Sigmoid colon (tissue), 6 donors: ENCODE measurements at regions not wholly inside any gene's neighbourhood (a gene's known extent, or its start where the extent isn't known, plus 50 kb on each side); places are given as distances from the start of the nearest gene placed in this dataset.

Source experiments
- DNase-seq: peaks from one replicate; pipeline ENCODE4 v3.0.0-alpha.2; 2019
- H3K27ac ChIP-seq, 4 donors: fragments of 200-600 bp; sonication (generic); one replicate each; pipeline ENCODE4 v1.5.1; 2016 to 2019; ENCODE audit warnings: mild to moderate bottlenecking in 1 of 4
- H3K27me3 ChIP-seq, 3 donors: fragments of 200-600 bp; sonication (generic); one replicate each; pipeline ENCODE4 v1.5.1; 2019; ENCODE audit warnings: mild to moderate bottlenecking in 1 of 3
- H3K36me3 ChIP-seq, 4 donors: fragments of 200-600 bp; sonication (generic); one replicate each; pipeline ENCODE4 v1.5.1; 2016 to 2019
- H3K4me1 ChIP-seq, 4 donors: fragments of 200-600 bp; sonication (generic); one replicate each; pipeline ENCODE4 v1.5.1; 2017 to 2019
- H3K4me3 ChIP-seq, 4 donors: fragments of 200-600 bp; sonication (generic); one replicate each; pipeline ENCODE4 v1.5.1; 2017 to 2019; ENCODE audit warnings: mild to moderate bottlenecking in 2 of 4, moderate library complexity in 1 of 4
- H3K9me3 ChIP-seq, 4 donors: fragments of 200-600 bp in 3 of 4; sonication (generic) in 3 of 4; one replicate each; pipeline versions ENCODE4 v1.5.1 to v1.6.1; 2013 to 2019
- EP300 ChIP-seq, 4 donors: sonication (generic); formaldehyde crosslinking; IDR thresholded peaks; one replicate each; pipeline ENCODE4 v1.6.1; 2017; ENCODE audit warnings: antibody characterized with exemption in 4 of 4
- POLR2A ChIP-seq, 2 donors: fragments of 450-650 bp; IDR thresholded peaks; one replicate each; pipeline ENCODE4 v1.6.1; 2016; ENCODE audit warnings: antibody characterized with exemption in 2 of 2, mild to moderate bottlenecking in 2 of 2, moderate library complexity in 2 of 2
- POLR2AphosphoS5 ChIP-seq, 4 donors: sonication (generic); formaldehyde crosslinking; IDR thresholded peaks; one replicate each; pipeline ENCODE4 v1.6.1; 2017; ENCODE audit warnings: antibody characterized with exemption in 4 of 4
- WGBS, 2 donors: extraction: QIAGEN DNeasy Blood & Tissue Kit; methylation state at CpG; one replicate each; pipeline ENCODE4 v1.1.7; 2013; 5-methylcytosine and 5-hydroxymethylcytosine counted together
- intact Hi-C: fragments of 100-400 bp; cut with DNase I; formaldehyde crosslinking; loops from one replicate; pipeline ENCODE4 v1.15.1; 2023
- small RNA-seq, 3 donors: library from RNA; depleted of rRNA; stranded (forward); fragments of <200 nt; gene quantifications; one replicate each; pipeline ENCODE3, GENCODE V24; 2016
- TF ChIP-seq, protein P1 (sequence below), 4 experiments: fragments of 450-650 bp in 3 of 4; fragments of 200-600 bp in 1 of 4; IDR thresholded peaks; one replicate each; pipeline ENCODE4 v1.5.1; 2016 to 2019; ENCODE audit warnings: antibody characterized with exemption in 4 of 4, mild to moderate bottlenecking in 3 of 4, moderate library complexity in 2 of 4
- donor health status: healthy with polysubstance abuse.
- donor health status: healthy.

DNA sequence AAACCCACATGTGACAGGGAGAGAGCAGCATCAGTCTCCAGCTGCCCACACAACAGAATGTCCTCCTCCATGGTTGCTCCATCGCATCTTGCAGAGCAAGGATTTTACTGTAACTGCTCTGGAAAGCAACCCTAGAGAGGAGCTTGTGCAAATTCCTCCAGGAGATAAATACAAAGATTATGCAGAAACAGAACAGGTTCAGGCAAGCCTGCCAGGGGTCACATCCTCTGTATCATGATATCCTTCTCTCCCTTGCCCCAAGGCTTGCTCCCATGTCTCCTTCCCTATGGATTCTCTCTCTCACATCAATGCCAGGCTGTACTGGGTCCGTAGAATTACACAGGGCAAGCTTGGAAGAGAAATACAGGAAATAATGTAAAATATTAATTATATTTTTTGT is 226.0 kb downstream of the MPDZ start:
- Histone ChIP-seq H3K27ac (no peak overlapping the region), H3K27me3 (no peaks in the 10 kb centered on the region), H3K9me3 (no peaks in the 10 kb centered on the region), H3K4me3 (no peak overlapping the region), H3K36me3 (no peaks in the 10 kb centered on the region), H3K4me1 (no peaks in the 10 kb centered on the region)
- TF ChIP-seq POLR2A (IDR thresholded peaks at IDR 0.05) (no peak), EP300 (IDR thresholded peaks at IDR 0.05) (no peak)
- TF ChIP-seq, protein P1, sequence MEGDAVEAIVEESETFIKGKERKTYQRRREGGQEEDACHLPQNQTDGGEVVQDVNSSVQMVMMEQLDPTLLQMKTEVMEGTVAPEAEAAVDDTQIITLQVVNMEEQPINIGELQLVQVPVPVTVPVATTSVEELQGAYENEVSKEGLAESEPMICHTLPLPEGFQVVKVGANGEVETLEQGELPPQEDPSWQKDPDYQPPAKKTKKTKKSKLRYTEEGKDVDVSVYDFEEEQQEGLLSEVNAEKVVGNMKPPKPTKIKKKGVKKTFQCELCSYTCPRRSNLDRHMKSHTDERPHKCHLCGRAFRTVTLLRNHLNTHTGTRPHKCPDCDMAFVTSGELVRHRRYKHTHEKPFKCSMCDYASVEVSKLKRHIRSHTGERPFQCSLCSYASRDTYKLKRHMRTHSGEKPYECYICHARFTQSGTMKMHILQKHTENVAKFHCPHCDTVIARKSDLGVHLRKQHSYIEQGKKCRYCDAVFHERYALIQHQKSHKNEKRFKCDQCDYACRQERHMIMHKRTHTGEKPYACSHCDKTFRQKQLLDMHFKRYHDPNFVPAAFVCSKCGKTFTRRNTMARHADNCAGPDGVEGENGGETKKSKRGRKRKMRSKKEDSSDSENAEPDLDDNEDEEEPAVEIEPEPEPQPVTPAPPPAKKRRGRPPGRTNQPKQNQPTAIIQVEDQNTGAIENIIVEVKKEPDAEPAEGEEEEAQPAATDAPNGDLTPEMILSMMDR (IDR thresholded peaks at IDR 0.05) = no peak
- no peak for DNase-seq
- intact Hi-C loops = no loop called here
- 47 to 49% methylated on average over 2 of the region's 2 CpGs for WGBS, 2 donors

DNA sequence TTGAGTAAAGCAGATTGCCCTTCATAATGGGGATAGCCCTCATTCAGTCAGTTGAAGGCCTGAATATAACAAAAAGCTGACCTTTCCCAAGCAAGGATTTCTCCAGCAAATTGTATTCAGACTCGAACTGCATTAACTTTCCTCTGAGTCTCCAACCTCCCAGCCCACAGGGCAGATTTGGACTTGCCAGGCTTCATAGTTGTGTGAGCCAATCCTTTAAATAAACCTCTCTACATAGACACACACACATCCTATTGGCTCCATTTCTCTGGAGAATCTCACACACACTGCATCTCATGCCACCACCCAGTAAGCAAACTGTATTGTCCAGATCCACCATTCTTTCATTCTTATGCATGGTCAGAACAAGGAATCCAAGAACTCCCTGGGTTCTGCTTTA is 225.1 kb downstream of the MPDZ start:
- H3K27me3 ChIP-seq = no peaks in the 10 kb centered on the region
- no peaks in the 10 kb centered on the region for H3K36me3 ChIP-seq
- H3K4me3 ChIP-seq = no peak overlapping the region
- H3K27ac ChIP-seq = no peak overlapping the region
- H3K9me3 ChIP-seq = no peaks in the 10 kb centered on the region
- 63 to 64% methylated on average over 1 of the region's 1 CpG for WGBS, 2 donors
- TF ChIP-seq POLR2AphosphoS5 (IDR thresholded peaks at IDR 0.05) (no peak), EP300 (IDR thresholded peaks at IDR 0.05) (no peak), POLR2A (IDR thresholded peaks at IDR 0.05) (no peak)
- TF ChIP-seq, protein P1 (IDR thresholded peaks at IDR 0.05) = no peak
- intact Hi-C loops = no loop called here
- no peak for DNase-seq
- no peaks in the 10 kb centered on the region for H3K4me1 ChIP-seq

Small RNA genes in the stretch of these regions (small RNA-seq; reads per million reads assigned to genes)
- gene RF00019 = 0 reads per million in 3 donors
